Brain microvascular endothelial cell (primary cell): ENCODE measurements at regions not wholly inside any gene's neighbourhood (a gene's known extent, or its start where the extent isn't known, plus 50 kb on each side); places are given as distances from the start of the nearest gene placed in this dataset.
"Not testable (repeated sequence)": the region's sequence is repeated elsewhere in the genome, so short reads cannot be mapped to it uniquely, and the experiment has no call there.

Source experiments
- DNase-seq: peaks from one replicate; pipeline ENCODE4 v3.0.0-alpha.2; 2020
- H3K27ac ChIP-seq: fragments of 250-450 bp; sonication (Bioruptor Pico); 2 replicates; pipeline ENCODE4 v1.5.1; 2020; ENCODE audit warnings: mild to moderate bottlenecking, moderate library complexity
- H3K27me3 ChIP-seq: fragments of 250-450 bp; sonication (Bioruptor Pico); replicated peaks from 2 replicates; pipeline ENCODE4 v1.5.1; 2020; ENCODE audit warnings: mild to moderate bottlenecking
- H3K36me3 ChIP-seq: fragments of 250-450 bp; sonication (Bioruptor Pico); replicated peaks from 2 replicates; pipeline ENCODE4 v1.5.1; 2020; ENCODE audit warnings: mild to moderate bottlenecking
- H3K4me3 ChIP-seq: 2 replicates; pipeline ENCODE4 v1.5.1; 2011; ENCODE audit warnings: low read depth, mild to moderate bottlenecking, control low read depth, low read length, moderate library complexity
- in situ Hi-C: cut with HindIII; loops from 2 replicates; pipeline ENCODE4 v1.10.0; 2017; ENCODE audit warnings: low sequenced_read_pairs, low pct_ligation_motif_present
- TF ChIP-seq, protein P1 (sequence below): IDR thresholded peaks from 2 replicates; pipeline ENCODE4 v1.5.1; 2011; ENCODE audit warnings: low read depth, mild to moderate bottlenecking, moderate library complexity, low read length, control low read depth, inconsistent platforms; ENCODE audit errors: missing control alignments

DNA sequence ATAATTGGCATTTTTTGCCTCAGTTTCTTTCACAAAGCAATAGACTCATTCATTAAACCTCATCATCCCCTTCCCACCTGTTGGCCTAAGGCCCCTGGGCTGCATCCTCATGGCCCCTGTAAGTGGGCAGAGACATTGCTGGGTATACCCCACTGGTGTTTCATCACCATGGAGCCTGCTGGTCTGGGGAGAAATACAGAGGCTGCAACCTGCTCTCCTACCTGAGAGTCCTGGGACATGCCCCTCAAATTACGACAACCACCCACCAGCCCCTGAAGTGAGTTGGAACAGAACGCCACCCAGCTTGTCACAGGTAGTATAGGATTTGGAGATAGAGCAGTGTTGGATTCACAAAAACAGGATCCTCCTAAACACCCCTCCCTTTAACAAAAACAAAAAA is 190.8 kb downstream of the ANKRD60 start:
- H3K4me3 ChIP-seq: no peak overlapping the region
- TF ChIP-seq, protein P1, sequence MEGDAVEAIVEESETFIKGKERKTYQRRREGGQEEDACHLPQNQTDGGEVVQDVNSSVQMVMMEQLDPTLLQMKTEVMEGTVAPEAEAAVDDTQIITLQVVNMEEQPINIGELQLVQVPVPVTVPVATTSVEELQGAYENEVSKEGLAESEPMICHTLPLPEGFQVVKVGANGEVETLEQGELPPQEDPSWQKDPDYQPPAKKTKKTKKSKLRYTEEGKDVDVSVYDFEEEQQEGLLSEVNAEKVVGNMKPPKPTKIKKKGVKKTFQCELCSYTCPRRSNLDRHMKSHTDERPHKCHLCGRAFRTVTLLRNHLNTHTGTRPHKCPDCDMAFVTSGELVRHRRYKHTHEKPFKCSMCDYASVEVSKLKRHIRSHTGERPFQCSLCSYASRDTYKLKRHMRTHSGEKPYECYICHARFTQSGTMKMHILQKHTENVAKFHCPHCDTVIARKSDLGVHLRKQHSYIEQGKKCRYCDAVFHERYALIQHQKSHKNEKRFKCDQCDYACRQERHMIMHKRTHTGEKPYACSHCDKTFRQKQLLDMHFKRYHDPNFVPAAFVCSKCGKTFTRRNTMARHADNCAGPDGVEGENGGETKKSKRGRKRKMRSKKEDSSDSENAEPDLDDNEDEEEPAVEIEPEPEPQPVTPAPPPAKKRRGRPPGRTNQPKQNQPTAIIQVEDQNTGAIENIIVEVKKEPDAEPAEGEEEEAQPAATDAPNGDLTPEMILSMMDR: no peak

DNA sequence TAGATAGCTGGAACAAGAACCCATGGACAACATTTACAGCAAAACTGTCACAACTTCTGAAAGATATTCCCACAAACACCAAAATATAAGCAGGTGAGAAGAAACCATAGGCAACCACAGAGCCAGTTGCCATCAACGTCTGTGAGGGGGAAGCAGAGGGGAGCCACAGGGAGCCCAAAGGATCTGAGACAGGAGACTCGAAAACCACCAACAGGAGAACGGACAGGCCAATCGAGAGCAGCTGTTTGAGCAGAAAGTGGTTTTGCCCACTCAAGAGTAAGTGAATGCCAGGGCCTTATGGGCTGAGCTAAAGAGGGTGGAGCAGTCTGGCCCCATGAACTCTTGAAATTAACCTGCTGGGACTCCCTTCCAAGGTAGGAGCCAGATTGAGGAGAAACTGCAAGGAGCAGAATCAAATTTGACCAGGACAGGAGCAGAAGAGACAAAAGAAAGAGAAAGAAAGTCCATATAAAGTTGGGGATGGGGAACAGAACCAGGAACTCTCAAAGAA is 195.4 kb downstream of the ANKRD60 start:
- H3K27ac ChIP-seq: no peak overlapping the region
- H3K36me3 ChIP-seq: no peaks in the 10 kb centered on the region
- H3K4me3 ChIP-seq: no peak overlapping the region
- H3K27me3 ChIP-seq: no peaks in the 10 kb centered on the region
- in situ Hi-C loops: no loop called here
- TF ChIP-seq, protein P1: no peak
- no peak for DNase-seq

More for the DNA sequence above, 190.8 kb downstream of the ANKRD60 start:
- H3K27me3 ChIP-seq: no peaks in the 10 kb centered on the region
- no peaks in the 10 kb centered on the region for H3K36me3 ChIP-seq
- in situ Hi-C loops: no loop called here
- no peak overlapping the region for H3K27ac ChIP-seq
- no peak for DNase-seq

DNA sequence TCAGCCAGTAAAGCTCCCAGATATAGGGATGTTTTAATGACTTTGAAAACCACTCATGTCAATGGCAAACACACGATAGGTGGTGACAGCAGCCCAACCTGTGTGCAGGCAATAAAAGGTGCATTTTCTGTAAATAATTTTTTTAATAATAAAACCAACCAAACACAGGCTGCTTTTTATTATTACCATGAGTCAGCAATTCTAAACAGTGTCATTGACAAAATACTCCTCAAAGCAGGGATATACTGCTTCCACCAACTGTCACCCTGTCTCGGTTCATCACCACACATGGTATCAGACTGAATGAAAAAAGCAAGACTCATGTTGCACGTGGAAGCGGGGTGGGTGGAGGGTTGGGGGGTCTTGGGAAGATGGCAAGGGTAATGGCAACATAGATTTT is 195.9 kb downstream of the ANKRD60 start:
- no peak overlapping the region for H3K4me3 ChIP-seq
- no peak for DNase-seq
- no peaks in the 10 kb centered on the region for H3K36me3 ChIP-seq
- in situ Hi-C loops: no loop called here
- H3K27me3 ChIP-seq: no peaks in the 10 kb centered on the region
- TF ChIP-seq, protein P1: no peak
- no peak overlapping the region for H3K27ac ChIP-seq

- H3K27me3 ChIP-seq, H3K4me3 ChIP-seq, DNase-seq, H3K27ac ChIP-seq, in situ Hi-C loops, H3K36me3 ChIP-seq: not testable (repeated sequence)
Observed at GRCh38 chr20:58031350-58031749, 197.1 kb downstream of the ANKRD60 start.

- H3K27ac ChIP-seq: no peak overlapping the region
- DNase-seq: no peak
- H3K27me3 ChIP-seq: no peaks in the 10 kb centered on the region
- no peak overlapping the region for H3K4me3 ChIP-seq
- no peaks in the 10 kb centered on the region for H3K36me3 ChIP-seq
- TF ChIP-seq, protein P1: peak; percentile 50
- in situ Hi-C loops: no loop called here
Observed at GRCh38 chr20:58028123-58028522, 200.3 kb downstream of the ANKRD60 start.

DNA sequence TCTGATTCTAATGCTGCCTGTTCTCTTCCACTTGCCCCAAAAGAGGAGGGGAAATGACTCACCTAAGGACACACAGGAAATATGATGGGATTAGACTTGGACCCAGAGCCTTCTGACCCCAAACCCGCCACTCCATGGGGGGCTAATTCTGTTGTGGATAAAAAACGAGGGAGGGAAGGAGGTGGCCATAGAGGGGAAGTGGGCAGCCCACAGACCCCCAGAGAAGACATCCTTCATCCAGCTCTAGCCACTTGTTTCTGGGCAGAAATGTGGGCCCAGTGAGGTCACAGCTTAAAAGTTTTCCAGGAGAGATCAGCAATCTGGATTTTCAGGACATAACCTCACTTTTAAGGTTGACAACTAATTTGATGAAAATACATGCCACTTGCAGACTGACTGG is 202.1 kb downstream of the ANKRD60 start:
- H3K27ac ChIP-seq: no peak overlapping the region
- TF ChIP-seq, protein P1: no peak
- no peak overlapping the region for H3K4me3 ChIP-seq
- DNase-seq: no peak
- H3K27me3 ChIP-seq: no peaks in the 10 kb centered on the region
- in situ Hi-C loops: no loop called here
- H3K36me3 ChIP-seq: no peaks in the 10 kb centered on the region
